ENCODE measurements at regions not wholly inside any gene's neighbourhood (a gene's known extent, or its start where the extent isn't known, plus 50 kb on each side); places are given as distances from the start of the nearest gene placed in this dataset.
"Not testable (repeated sequence)": the region's sequence is repeated elsewhere in the genome, so short reads cannot be mapped to it uniquely, and the experiment has no call there.

GRCh38 chr3:5047764-5048419 is 68.7 kb downstream of the BHLHE40 start:
- no peak for DNase-seq (ENCODE audit: low read depth)
- H3K4me3 ChIP-seq (ENCODE audit: low read depth, low read length): no peak overlapping the region
- no peak for TF ChIP-seq CTCF (IDR thresholded peaks at IDR 0.05; ENCODE audit: insufficient read depth, low read depth, low read length, missing control alignments)

DNA sequence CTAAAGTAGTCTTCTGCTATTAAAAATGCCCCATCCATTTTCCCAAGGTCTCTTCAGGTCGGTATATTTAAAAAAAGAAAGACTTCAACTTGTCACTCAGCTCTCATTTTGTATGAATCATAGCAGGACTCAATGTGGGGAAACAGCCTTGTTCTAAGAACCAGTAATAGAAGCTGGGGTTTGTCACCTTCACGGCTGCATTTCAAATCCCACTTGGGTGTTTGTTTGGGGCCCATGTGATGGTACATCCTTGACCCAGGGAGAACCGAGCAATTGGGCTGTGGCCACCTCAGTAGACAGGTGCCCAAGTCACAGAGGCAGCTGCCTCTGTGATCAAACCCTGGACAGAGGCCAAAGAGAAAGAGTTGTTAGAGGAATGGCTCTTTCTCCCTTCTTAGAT is 70.3 kb upstream of the ARL8B start:
- DNase-seq (ENCODE audit: low read depth): peak; percentile 62
- no peak for TF ChIP-seq CTCF (IDR thresholded peaks at IDR 0.05; ENCODE audit: insufficient read depth, low read depth, low read length, missing control alignments)
- H3K4me3 ChIP-seq (ENCODE audit: low read depth, low read length): no peak overlapping the region

- DNase-seq (ENCODE audit: low read depth): no peak
- H3K4me3 ChIP-seq (ENCODE audit: low read depth, low read length): no peak overlapping the region
- TF ChIP-seq CTCF (IDR thresholded peaks at IDR 0.05; ENCODE audit: insufficient read depth, low read depth, low read length, missing control alignments): no peak
These were observed 69.8 kb upstream of the ARL8B start for GRCh38 chr3:5052247-5052646.

- no peak for TF ChIP-seq CTCF (IDR thresholded peaks at IDR 0.05; ENCODE audit: insufficient read depth, low read depth, low read length, missing control alignments)
These were observed 68.9 kb upstream of the ARL8B start for GRCh38 chr3:5053021-5053831.

DNA sequence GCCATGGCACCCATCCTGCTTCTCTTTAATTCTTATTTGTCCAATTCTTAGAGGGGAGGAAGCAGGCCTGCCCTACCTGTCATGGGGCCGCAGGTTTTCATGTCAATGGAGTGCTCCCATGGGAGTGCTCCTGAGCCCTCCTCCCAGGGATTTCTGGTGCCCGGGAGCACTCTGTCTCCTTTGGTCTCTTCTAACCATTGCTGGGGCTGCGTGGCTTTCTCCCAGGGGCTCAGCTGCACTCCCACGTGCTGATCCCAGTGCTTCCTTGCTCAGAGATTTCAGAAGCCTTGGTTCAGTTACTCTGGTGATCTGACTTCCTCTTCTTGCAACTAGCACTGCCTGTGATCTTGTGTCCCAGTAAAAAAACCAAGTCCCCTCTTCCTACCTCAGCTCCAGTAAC is 68.0 kb upstream of the ARL8B start:
- no peak for DNase-seq (ENCODE audit: low read depth)
- no peak overlapping the region for H3K4me3 ChIP-seq (ENCODE audit: low read depth, low read length)
- no peak for TF ChIP-seq CTCF (IDR thresholded peaks at IDR 0.05; ENCODE audit: insufficient read depth, low read depth, low read length, missing control alignments)

More at GRCh38 chr3:5053021-5053831, 68.9 kb upstream of the ARL8B start:
- DNase-seq (ENCODE audit: low read depth): no peak
- no peak overlapping the region for H3K4me3 ChIP-seq (ENCODE audit: low read depth, low read length)

GRCh38 chr3:5054579-5054978 is 67.5 kb upstream of the ARL8B start:
- H3K4me3 ChIP-seq (ENCODE audit: low read depth, low read length); DNase-seq (ENCODE audit: low read depth): not testable (repeated sequence)

DNA sequence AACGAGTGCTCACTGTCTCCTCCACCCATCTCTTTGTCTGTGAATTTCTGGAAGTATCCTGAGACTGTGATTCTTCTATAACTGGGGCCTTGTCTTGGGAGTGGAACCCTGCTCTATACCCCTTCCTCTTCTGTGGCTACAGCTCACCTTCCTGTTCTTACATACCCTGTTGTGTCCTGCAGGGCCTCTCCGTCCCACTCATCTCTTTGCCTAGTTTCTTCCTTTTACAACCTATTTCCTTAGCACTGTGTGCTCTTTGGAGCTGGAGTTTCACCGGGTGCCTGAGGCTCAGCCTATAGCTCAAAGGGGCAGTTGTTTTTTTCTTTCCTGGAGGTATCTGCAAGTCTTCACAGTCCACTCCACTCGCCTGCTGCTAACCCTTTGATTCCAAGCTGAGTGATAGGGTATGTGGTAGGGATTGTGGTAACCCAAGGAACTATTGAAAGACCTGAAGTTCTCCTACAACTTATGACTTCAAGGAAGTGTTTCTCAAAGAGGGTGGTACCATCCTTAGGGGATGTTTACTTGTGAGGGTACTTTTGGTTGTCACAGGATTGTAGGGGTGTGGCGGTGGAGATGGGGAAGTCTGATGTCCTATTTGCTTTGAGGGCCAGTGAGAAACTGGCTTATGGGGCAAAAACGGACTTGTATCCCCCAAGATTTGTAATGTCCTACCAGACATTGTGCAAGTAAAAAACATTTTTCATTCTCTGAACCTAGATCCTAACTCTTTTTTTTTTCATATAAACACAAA is 66.6 kb upstream of the ARL8B start:
- no peak overlapping the region for H3K4me3 ChIP-seq (ENCODE audit: low read depth, low read length)
- DNase-seq (ENCODE audit: low read depth): no peak
- TF ChIP-seq CTCF (IDR thresholded peaks at IDR 0.05; ENCODE audit: insufficient read depth, low read depth, low read length, missing control alignments): no peak
